H9 (cell line): ENCODE measurements at regions not wholly inside any gene's neighbourhood (a gene's known extent, or its start where the extent isn't known, plus 50 kb on each side); places are given as distances from the start of the nearest gene placed in this dataset.

ENCODE experiments used
- DNase-seq: peaks from one replicate; pipeline ENCODE4 v3.0.0-alpha.2; 2017
- H2AFZ ChIP-seq: one replicate; pipeline ENCODE4 v1.6.1; 2013; ENCODE audit warnings: mild to moderate bottlenecking, low read length, control low read depth, moderate library complexity
- H2AK5ac ChIP-seq: 2 replicates; pipeline ENCODE4 v1.6.1; 2013; ENCODE audit warnings: low read length, control low read depth, mixed read lengths; ENCODE audit not compliant: insufficient read length
- H2BK120ac ChIP-seq: one replicate; pipeline ENCODE4 v1.6.1; 2013; ENCODE audit warnings: low read depth, mild to moderate bottlenecking, low read length, control low read depth, inconsistent platforms; ENCODE audit not compliant: poor library complexity, severe bottlenecking
- H2BK12ac ChIP-seq: 2 replicates; pipeline ENCODE4 v1.6.1; 2013; ENCODE audit warnings: low read length, control low read depth, mixed read lengths, low read depth; ENCODE audit not compliant: insufficient read length
- H2BK15ac ChIP-seq: 2 replicates; pipeline ENCODE4 v1.6.1; 2013; ENCODE audit warnings: low read depth, low read length, control low read depth
- H2BK20ac ChIP-seq: one replicate; pipeline ENCODE4 v1.6.1; 2013; ENCODE audit warnings: low read depth, mild to moderate bottlenecking, low read length, control low read depth, inconsistent platforms; ENCODE audit not compliant: poor library complexity, severe bottlenecking
- H2BK5ac ChIP-seq: 2 replicates; pipeline ENCODE4 v1.6.1; 2013; ENCODE audit warnings: low read length, control low read depth, mixed read lengths; ENCODE audit not compliant: insufficient read length
- H3K14ac ChIP-seq: 2 replicates; pipeline ENCODE4 v1.6.1; 2013; ENCODE audit warnings: low read length, control low read depth; ENCODE audit not compliant: insufficient read depth
- H3K18ac ChIP-seq: 2 replicates; pipeline ENCODE4 v1.6.1; 2013; ENCODE audit warnings: low read depth, mild to moderate bottlenecking, mixed read lengths, low read length, control low read depth; ENCODE audit not compliant: insufficient read length
- H3K23ac ChIP-seq: 2 replicates; pipeline ENCODE4 v1.6.1; 2013; ENCODE audit warnings: low read length, control low read depth, mixed read lengths, low read depth; ENCODE audit not compliant: insufficient read length
- H3K23me2 ChIP-seq: 2 replicates; pipeline ENCODE4 v1.6.1; 2013; ENCODE audit warnings: low read depth, mild to moderate bottlenecking, mixed read lengths, low read length, control low read depth; ENCODE audit not compliant: insufficient read length, poor library complexity, severe bottlenecking
- H3K27ac ChIP-seq: 2 replicates; pipeline ENCODE4 v1.5.1; 2013; ENCODE audit warnings: low read length, control low read depth, mixed read lengths, low read depth; ENCODE audit not compliant: insufficient read length
- H3K27me3 ChIP-seq: 2 replicates; pipeline ENCODE4 v1.6.1; 2013; ENCODE audit warnings: low read length, control low read depth, inconsistent platforms; ENCODE audit not compliant: insufficient read depth
- H3K4ac ChIP-seq: 2 replicates; pipeline ENCODE4 v1.6.1; 2013; ENCODE audit warnings: low read depth, mild to moderate bottlenecking, control low read depth, inconsistent platforms, low read length, moderate library complexity
- H3K4me1 ChIP-seq: 2 replicates; pipeline ENCODE4 v1.6.1; 2013; ENCODE audit warnings: low read length, control low read depth, inconsistent platforms; ENCODE audit not compliant: insufficient read depth
- H3K4me2 ChIP-seq: 2 replicates; pipeline ENCODE4 v1.6.1; 2013; ENCODE audit warnings: low read length, control low read depth, mixed read lengths; ENCODE audit not compliant: insufficient read length, insufficient read depth
- H3K56ac ChIP-seq: 2 replicates; pipeline ENCODE4 v1.6.1; 2013; ENCODE audit warnings: low read depth, mild to moderate bottlenecking, mixed read lengths, low read length, control low read depth; ENCODE audit not compliant: insufficient read length
- H3K79me1 ChIP-seq: 2 replicates; pipeline ENCODE4 v1.6.1; 2013; ENCODE audit warnings: low read depth, mild to moderate bottlenecking, moderate library complexity, low read length, control low read depth, inconsistent platforms; ENCODE audit not compliant: insufficient read depth, poor library complexity, severe bottlenecking
- H3K79me2 ChIP-seq: 2 replicates; pipeline ENCODE4 v1.6.1; 2013; ENCODE audit warnings: low read length, control low read depth, inconsistent platforms; ENCODE audit not compliant: insufficient read depth
- H3K9ac ChIP-seq: 2 replicates; pipeline ENCODE4 v1.6.1; 2013; ENCODE audit warnings: low read length, control low read depth, mixed read lengths; ENCODE audit not compliant: insufficient read length; ENCODE audit errors: extremely low read depth
- H3K9me3 ChIP-seq: one replicate; pipeline ENCODE4 v1.6.1; 2013; ENCODE audit warnings: low read depth, low read length, inconsistent platforms; ENCODE audit not compliant: control insufficient read depth
- H3T11ph ChIP-seq: one replicate; pipeline ENCODE4 v1.6.1; 2013; ENCODE audit warnings: mild to moderate bottlenecking, low read length, control low read depth, inconsistent platforms
- H4K20me1 ChIP-seq: one replicate; pipeline ENCODE4 v1.6.1; 2013; ENCODE audit not compliant: control insufficient read depth, insufficient read length, insufficient read depth
- H4K5ac ChIP-seq: 2 replicates; pipeline ENCODE4 v1.6.1; 2013; ENCODE audit warnings: low read depth, mild to moderate bottlenecking, mixed read lengths, low read length, control low read depth; ENCODE audit not compliant: insufficient read length
- H4K8ac ChIP-seq: replicated peaks from 2 replicates; pipeline ENCODE4 v1.6.1; 2013; ENCODE audit warnings: low read length, control low read depth, mixed read lengths, low read depth; ENCODE audit not compliant: insufficient read length
- H4K91ac ChIP-seq: 2 replicates; pipeline ENCODE4 v1.6.1; 2013; ENCODE audit warnings: low read depth, mild to moderate bottlenecking, moderate library complexity, mixed read lengths, low read length, control low read depth; ENCODE audit not compliant: insufficient read length
- H3K27ac Mint-ChIP-seq, 3 experiments: 2 replicates in 2 of 3; 3 replicates in 1 of 3; pipeline ENCODE4 v1.8.0; 2020 to 2021; ENCODE audit warnings: mixed read lengths in 3 of 3, mild to moderate bottlenecking in 1 of 3, moderate library complexity in 1 of 3
- H3K27me3 Mint-ChIP-seq: 2 replicates; pipeline ENCODE4 v1.8.0; 2021; ENCODE audit warnings: low read depth, mild to moderate bottlenecking, moderate library complexity, mixed read lengths
- H3K36me3 Mint-ChIP-seq, 3 experiments: 2 replicates in 2 of 3; 3 replicates in 1 of 3; pipeline ENCODE4 v1.8.0; 2020 to 2021; ENCODE audit warnings: low read depth in 3 of 3, mixed read lengths in 3 of 3; ENCODE audit not compliant: insufficient read depth in 1 of 3
- H3K4me1 Mint-ChIP-seq, 2 experiments: 2 replicates each; pipeline ENCODE4 v1.8.0; 2020; ENCODE audit warnings: mixed read lengths in 2 of 2
- H3K4me3 Mint-ChIP-seq, 2 experiments: 2 replicates in 1 of 2; 3 replicates in 1 of 2; pipeline ENCODE4 v1.8.0; 2020 to 2021; ENCODE audit warnings: mild to moderate bottlenecking in 2 of 2, mixed read lengths in 2 of 2, moderate library complexity in 1 of 2
- H3K9me3 Mint-ChIP-seq, 2 experiments: 2 replicates in 1 of 2; 3 replicates in 1 of 2; pipeline ENCODE4 v1.8.0; 2020; ENCODE audit warnings: mild to moderate bottlenecking in 2 of 2, mixed read lengths in 2 of 2, moderate library complexity in 1 of 2
- WGBS: extraction: QIAGEN DNeasy Blood & Tissue Kit; methylation state at CpG from one replicate; pipeline ENCODE4 v1.1.7; 2013; ENCODE audit warnings: missing lambda C conversion rate, low lambda C conversion rate, mixed read lengths; ENCODE audit not compliant: insufficient read length; ENCODE audit errors: extremely low coverage; 5-methylcytosine and 5-hydroxymethylcytosine counted together
- TF ChIP-seq, protein P1 (sequence below): fragments of 200-600 bp; sonication (generic); conservative IDR thresholded peaks from 3 replicates; pipeline ENCODE4 v1.8.0; 2021; ENCODE audit warnings: antibody characterized with exemption, mild to moderate bottlenecking

DNA sequence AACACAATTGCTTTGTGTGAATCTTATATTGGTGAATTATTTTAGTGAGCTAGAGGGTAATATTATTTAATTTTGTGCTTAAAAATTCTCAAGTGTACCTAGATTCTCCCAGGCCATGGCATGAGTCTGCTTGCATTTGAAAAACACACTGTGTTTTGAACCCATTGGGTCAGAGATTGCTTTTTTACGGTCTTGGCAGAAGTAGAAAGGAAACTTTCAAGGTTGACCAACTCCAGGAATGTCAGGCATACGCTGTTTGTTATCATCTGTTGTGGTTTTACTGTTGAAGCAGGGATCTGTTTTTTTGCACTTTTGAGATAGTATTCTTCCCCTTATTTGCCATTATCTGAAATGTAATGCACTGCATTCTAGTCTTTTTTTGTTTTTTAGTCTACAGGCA lies 377.4 kb downstream of the RPRM start:
- H2BK12ac ChIP-seq: no peak overlapping the region
- no peaks in the 10 kb centered on the region for H3K9me3 ChIP-seq
- H3K27me3 ChIP-seq: no peaks in the 10 kb centered on the region
- H3K14ac ChIP-seq: no peak overlapping the region
- no peak overlapping the region for H2AK5ac ChIP-seq
- no peak overlapping the region for H2BK5ac ChIP-seq
- H3K23ac ChIP-seq: no peak overlapping the region
- H3K27me3 Mint-ChIP-seq: no peaks in the 10 kb centered on the region
- H3K4me2 ChIP-seq: no peak overlapping the region
- DNase-seq: no peak
- H3K27ac Mint-ChIP-seq: no peak overlapping the region; a peak in 1 of 7 replicates
- no peak overlapping the region for H3K4me3 Mint-ChIP-seq
- no peak overlapping the region for H4K91ac ChIP-seq
- H4K8ac ChIP-seq: no peak overlapping the region
- H3K23me2 ChIP-seq: no peaks in the 10 kb centered on the region
- H4K20me1 ChIP-seq: no peaks in the 10 kb centered on the region
- H2AFZ ChIP-seq: no peak overlapping the region
- TF ChIP-seq, protein P1, sequence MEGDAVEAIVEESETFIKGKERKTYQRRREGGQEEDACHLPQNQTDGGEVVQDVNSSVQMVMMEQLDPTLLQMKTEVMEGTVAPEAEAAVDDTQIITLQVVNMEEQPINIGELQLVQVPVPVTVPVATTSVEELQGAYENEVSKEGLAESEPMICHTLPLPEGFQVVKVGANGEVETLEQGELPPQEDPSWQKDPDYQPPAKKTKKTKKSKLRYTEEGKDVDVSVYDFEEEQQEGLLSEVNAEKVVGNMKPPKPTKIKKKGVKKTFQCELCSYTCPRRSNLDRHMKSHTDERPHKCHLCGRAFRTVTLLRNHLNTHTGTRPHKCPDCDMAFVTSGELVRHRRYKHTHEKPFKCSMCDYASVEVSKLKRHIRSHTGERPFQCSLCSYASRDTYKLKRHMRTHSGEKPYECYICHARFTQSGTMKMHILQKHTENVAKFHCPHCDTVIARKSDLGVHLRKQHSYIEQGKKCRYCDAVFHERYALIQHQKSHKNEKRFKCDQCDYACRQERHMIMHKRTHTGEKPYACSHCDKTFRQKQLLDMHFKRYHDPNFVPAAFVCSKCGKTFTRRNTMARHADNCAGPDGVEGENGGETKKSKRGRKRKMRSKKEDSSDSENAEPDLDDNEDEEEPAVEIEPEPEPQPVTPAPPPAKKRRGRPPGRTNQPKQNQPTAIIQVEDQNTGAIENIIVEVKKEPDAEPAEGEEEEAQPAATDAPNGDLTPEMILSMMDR: no peak
- H3T11ph ChIP-seq: no peak overlapping the region
- H2BK120ac ChIP-seq: no peak overlapping the region
- no peak overlapping the region for H2BK15ac ChIP-seq
- no peak overlapping the region for H3K18ac ChIP-seq
- H3K4ac ChIP-seq: no peak overlapping the region
- no peaks in the 10 kb centered on the region for H3K36me3 Mint-ChIP-seq
- no peaks in the 10 kb centered on the region; a peak in 1 of 4 replicates for H3K4me1 Mint-ChIP-seq
- H3K9me3 Mint-ChIP-seq: no peaks in the 10 kb centered on the region
- H3K79me1 ChIP-seq: no peaks in the 10 kb centered on the region
- H3K4me1 ChIP-seq: no peaks in the 10 kb centered on the region
- WGBS: no CpG with 5 or more reads among the region's 2 CpGs
- H4K5ac ChIP-seq: no peak overlapping the region
- H3K27ac ChIP-seq: no peak overlapping the region
- H2BK20ac ChIP-seq: no peak overlapping the region
- H3K9ac ChIP-seq: no peak overlapping the region
- no peaks in the 10 kb centered on the region for H3K79me2 ChIP-seq
- H3K56ac ChIP-seq: no peak overlapping the region
